ENCODE measurements at regions not wholly inside any gene's neighbourhood (a gene's known extent, or its start where the extent isn't known, plus 50 kb on each side); places are given as distances from the start of the nearest gene placed in this dataset.

GRCh38 chr15:62228604-62229003 lies 63.5 kb upstream of the C2CD4B start:
- no peak for DNase-seq (ENCODE audit: low read depth in 2 of 2)
- no peaks in the 10 kb centered on the region for H3K79me2 ChIP-seq (ENCODE audit: control insufficient read depth, insufficient read depth, low read length)
- no peak overlapping the region for H3K9ac ChIP-seq (ENCODE audit: insufficient read depth, low read length)
- H3K9me3 ChIP-seq (ENCODE audit: control insufficient read depth, insufficient read depth, low read depth, low read length) = no peaks in the 10 kb centered on the region
- no peak overlapping the region for H3K4me2 ChIP-seq (ENCODE audit: extremely low read depth, insufficient read depth, low read length)
- no peak for TF ChIP-seq EZH2 (IDR thresholded peaks at IDR 0.05; ENCODE audit: low read length, missing control alignments)
- no peak for TF ChIP-seq CTCF (conservative IDR thresholded peaks at IDR 0.05 in 1 of 2, IDR thresholded peaks at IDR 0.05 in 1 of 2; ENCODE audit: low read depth in 1 of 2, low read length in 2 of 2)
- H3K27me3 ChIP-seq (ENCODE audit: control insufficient read depth, insufficient read depth, low read length) = peaks cover 3% of the 10 kb centered on the region
- H3K27ac ChIP-seq (ENCODE audit: insufficient read depth, low read length) = no peak overlapping the region
- no peaks in the 10 kb centered on the region for H3K36me3 ChIP-seq (ENCODE audit: control insufficient read depth, insufficient read depth, low read length)
- no peak overlapping the region for H3K4me3 ChIP-seq (replicated peaks in 1 of 4; ENCODE audit: control extremely low read depth in 1 of 4, insufficient read depth in 1 of 4, low read depth in 3 of 4, low read length in 4 of 4)
- H2AFZ ChIP-seq (ENCODE audit: low read length) = no peak overlapping the region
- no peaks in the 10 kb centered on the region for H4K20me1 ChIP-seq (ENCODE audit: control insufficient read depth, extremely low read depth, insufficient read depth, low read length)
- H3K4me1 ChIP-seq (ENCODE audit: control insufficient read depth, extremely low read depth, insufficient read depth, low read length) = no peaks in the 10 kb centered on the region

GRCh38 chr15:62231856-62232255 lies 66.8 kb upstream of the C2CD4B start:
- Histone ChIP-seq H3K36me3 (ENCODE audit: control insufficient read depth, insufficient read depth, low read length) (no peaks in the 10 kb centered on the region), H3K4me2 (ENCODE audit: extremely low read depth, insufficient read depth, low read length) (no peak overlapping the region), H3K79me2 (ENCODE audit: control insufficient read depth, insufficient read depth, low read length) (no peaks in the 10 kb centered on the region), H3K4me1 (ENCODE audit: control insufficient read depth, extremely low read depth, insufficient read depth, low read length) (no peaks in the 10 kb centered on the region), H3K4me3 (replicated peaks in 1 of 4; ENCODE audit: control extremely low read depth in 1 of 4, insufficient read depth in 1 of 4, low read depth in 3 of 4, low read length in 4 of 4) (no peak overlapping the region), H2AFZ (ENCODE audit: low read length) (no peak overlapping the region), H3K27me3 (ENCODE audit: control insufficient read depth, insufficient read depth, low read length) (peaks cover 3% of the 10 kb centered on the region), H4K20me1 (ENCODE audit: control insufficient read depth, extremely low read depth, insufficient read depth, low read length) (no peaks in the 10 kb centered on the region), H3K27ac (ENCODE audit: insufficient read depth, low read length) (no peak overlapping the region), H3K9ac (ENCODE audit: insufficient read depth, low read length) (no peak overlapping the region), H3K9me3 (ENCODE audit: control insufficient read depth, insufficient read depth, low read depth, low read length) (no peaks in the 10 kb centered on the region)
- DNase-seq (ENCODE audit: low read depth in 2 of 2) = no peak
- TF ChIP-seq CTCF (conservative IDR thresholded peaks at IDR 0.05 in 1 of 2, IDR thresholded peaks at IDR 0.05 in 1 of 2; ENCODE audit: low read depth in 1 of 2, low read length in 2 of 2) = no peak
- TF ChIP-seq EZH2 (IDR thresholded peaks at IDR 0.05; ENCODE audit: low read length, missing control alignments) = no peak

GRCh38 chr15:62240121-62241096 lies 75.3 kb upstream of the C2CD4B start:
- Histone ChIP-seq H3K36me3 (ENCODE audit: control insufficient read depth, insufficient read depth, low read length) (no peaks in the 10 kb centered on the region), H3K9ac (ENCODE audit: insufficient read depth, low read length) (no peak overlapping the region), H3K4me1 (ENCODE audit: control insufficient read depth, extremely low read depth, insufficient read depth, low read length) (no peaks in the 10 kb centered on the region), H4K20me1 (ENCODE audit: control insufficient read depth, extremely low read depth, insufficient read depth, low read length) (no peaks in the 10 kb centered on the region), H3K9me3 (ENCODE audit: control insufficient read depth, insufficient read depth, low read depth, low read length) (no peaks in the 10 kb centered on the region), H3K4me3 (replicated peaks in 1 of 4; ENCODE audit: control extremely low read depth in 1 of 4, insufficient read depth in 1 of 4, low read depth in 3 of 4, low read length in 4 of 4) (no peak overlapping the region), H3K27ac (ENCODE audit: insufficient read depth, low read length) (no peak overlapping the region), H2AFZ (ENCODE audit: low read length) (no peak overlapping the region), H3K79me2 (ENCODE audit: control insufficient read depth, insufficient read depth, low read length) (no peaks in the 10 kb centered on the region), H3K4me2 (ENCODE audit: extremely low read depth, insufficient read depth, low read length) (no peak overlapping the region), H3K27me3 (ENCODE audit: control insufficient read depth, insufficient read depth, low read length) (no peaks in the 10 kb centered on the region)
- no peak for TF ChIP-seq CTCF (conservative IDR thresholded peaks at IDR 0.05 in 1 of 2, IDR thresholded peaks at IDR 0.05 in 1 of 2; ENCODE audit: low read depth in 1 of 2, low read length in 2 of 2)
- TF ChIP-seq EZH2 (IDR thresholded peaks at IDR 0.05; ENCODE audit: low read length, missing control alignments) = no peak
- DNase-seq (ENCODE audit: low read depth in 2 of 2) = no peak

Measured in fibroblast of lung (primary cell).